NCI-H1092 treated with DMSO at 0.1 percent for 48 hours (cell line): ENCODE measurements at regions not wholly inside any gene's neighbourhood (a gene's known extent, or its start where the extent isn't known, plus 50 kb on each side); places are given as distances from the start of the nearest gene placed in this dataset.
A peak's percentile ranks its signal among the peaks of the same experiment; 100 is the strongest.

ENCODE experiments used
- DNase-seq: peaks from one replicate; lab custom pipeline; 2025; lab: John Stamatoyannopoulos, UW

DNA sequence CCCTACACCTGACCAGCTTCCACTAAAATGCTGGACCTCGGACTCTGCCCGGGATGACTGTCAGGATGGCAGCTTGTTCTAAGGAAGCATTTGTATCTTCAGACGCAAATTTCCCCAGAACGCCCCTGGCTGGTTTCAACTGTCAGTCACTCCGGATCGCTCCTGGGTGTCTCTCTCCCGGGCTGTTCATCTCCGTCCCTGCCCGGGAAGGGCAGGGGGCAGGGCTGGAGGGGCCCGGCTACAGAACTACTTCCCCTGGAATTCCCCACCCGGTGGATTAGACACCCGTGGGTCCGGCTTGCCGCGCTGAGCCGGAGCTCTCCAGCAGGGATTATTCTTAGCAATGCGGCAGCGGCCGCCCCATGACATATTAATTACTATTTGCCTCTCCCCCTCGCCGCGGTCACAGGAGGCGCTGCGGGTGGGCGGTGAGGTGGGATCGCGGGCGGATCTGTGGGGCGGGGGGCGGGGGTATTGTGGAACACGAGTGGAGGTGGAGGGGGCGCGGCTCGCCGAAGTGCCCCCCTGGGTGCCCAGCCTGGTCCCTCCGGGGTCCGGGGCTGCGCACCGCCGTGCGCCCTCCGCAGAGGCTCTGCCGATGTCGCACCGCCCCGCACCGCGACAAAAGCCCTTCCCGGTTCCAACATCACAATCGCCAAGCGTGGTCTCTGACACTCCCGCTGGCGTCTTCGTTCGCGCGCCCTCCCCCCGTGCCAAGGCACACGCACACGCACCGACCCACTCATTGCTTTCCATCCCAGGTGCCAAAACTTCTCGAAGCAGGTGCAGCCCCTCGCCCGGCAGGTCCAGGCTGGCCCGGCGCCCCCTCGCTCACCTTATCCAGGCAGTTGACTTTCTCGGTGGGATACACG lies 276.1 kb upstream of the NEBL start:
- no peak for DNase-seq

DNA sequence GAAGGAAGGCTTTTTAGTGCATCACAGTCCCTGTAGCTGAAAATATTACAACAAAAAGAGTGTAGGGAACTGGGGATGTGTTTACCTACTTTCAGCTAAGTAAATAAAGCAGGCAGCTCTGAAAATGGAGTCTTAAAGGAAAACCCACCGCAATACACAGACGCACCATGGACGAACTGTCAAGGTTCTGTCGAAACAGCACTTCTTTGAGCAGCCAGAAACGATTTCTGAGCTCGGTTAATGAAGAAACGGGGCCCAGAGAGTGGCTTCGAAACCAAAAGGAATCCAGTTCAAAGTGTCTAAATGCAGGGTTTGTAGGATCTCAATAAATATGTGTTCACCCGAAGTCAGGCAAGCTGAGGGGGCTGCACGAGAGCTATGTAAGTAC lies 275.4 kb upstream of the NEBL start:
- DNase-seq = no peak

DNA sequence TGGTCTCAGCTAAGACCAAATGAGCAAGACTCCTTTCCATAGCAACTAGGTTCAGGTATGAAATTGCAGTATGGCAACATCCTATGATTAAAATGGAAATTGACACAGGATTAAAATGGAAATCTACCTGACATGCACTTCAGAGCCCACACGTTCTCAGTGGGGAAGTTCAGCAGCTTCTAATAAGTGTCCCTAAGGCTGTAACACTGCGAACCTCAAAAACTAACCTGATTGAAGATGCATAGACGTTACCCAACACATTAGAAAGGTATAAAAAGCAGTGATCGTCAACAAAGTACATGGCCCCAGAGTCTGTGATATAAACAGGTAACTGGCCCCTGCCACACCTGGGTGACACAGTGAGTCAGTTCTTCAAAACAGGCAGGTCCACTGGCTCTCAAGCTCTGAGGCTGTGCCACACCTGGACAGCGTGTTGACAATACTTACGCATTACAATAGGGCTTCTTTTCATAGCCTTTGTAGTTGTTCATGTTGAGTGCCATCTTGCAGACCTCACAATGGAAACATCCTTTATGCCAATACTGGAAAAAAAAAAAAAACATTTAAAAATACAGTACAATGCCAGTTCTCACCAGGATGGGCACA lies 274.9 kb upstream of the NEBL start:
- peak; percentile 39 for DNase-seq

DNA sequence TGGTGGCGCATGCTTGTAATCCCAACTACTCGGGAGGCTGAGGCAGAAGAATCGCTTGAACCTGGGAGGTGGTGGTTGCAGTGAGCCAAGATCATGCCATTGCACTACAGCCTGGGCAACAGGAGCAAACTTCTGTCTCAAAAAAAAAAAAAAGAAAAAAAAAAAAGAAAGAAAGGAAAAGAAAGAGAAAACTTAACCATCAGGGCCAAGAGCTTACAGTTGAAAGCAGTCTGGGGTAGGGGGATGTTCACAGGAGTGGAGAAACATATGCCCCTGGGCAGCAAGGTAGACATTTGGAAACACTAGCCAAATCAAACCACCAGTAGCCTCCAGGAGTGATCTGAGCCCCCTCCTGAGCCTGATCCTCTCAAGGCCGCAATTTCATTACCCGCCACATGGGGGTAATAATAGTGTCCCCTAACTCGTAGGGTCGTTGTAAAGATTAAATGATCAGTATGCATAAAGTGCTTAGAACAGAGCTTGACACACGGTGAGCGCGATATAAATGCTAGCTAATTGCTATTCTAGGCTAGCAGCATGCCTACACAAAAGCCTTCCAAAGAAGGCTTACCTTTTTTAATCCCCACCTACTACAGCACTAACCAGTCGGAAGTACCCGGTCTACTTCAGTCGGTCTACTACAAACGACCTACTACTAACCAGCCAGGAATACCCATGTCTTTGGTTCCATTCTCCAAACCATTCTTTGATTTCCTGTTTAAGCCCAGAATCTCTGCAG lies 274.3 kb upstream of the NEBL start:
- no peak for DNase-seq

DNA sequence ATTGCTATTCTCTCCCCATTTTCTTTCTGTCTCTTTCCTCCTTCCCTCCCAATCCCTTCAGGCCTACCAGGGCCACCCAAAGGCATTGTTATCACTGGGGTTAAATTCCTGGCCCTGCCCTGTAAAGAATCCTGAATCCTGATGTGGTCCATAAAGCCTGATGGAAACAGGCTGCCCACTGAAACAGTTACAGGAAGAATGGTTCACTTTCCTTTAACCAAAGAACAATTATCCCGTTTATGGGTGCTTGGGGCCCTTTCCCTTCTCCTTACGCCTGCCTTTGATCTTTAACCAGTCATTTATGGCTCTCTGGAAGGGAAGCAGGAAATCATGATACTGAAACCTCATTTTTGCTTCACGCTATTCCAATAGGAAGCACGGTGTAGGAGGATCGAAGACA lies 273.1 kb upstream of the NEBL start:
- no peak for DNase-seq

DNA sequence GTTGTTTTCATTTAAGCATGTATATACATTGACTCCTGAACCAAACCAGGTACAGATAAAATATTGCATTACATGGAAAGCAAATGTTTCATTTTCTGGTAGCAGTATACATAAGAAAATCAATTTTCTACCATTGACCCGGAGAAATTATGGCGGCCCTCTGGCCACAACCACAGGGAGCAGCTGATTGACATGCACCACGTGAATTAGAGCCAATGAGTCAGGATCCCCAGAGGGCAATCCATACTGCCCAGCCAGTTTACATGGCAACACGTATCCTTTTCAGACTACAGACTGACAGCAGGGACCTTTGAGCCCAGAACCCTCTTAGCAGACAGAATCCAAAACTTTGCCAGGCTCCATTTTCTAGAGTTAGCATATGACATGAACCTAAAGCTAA lies 272.2 kb upstream of the NEBL start:
- no peak for DNase-seq

DNA sequence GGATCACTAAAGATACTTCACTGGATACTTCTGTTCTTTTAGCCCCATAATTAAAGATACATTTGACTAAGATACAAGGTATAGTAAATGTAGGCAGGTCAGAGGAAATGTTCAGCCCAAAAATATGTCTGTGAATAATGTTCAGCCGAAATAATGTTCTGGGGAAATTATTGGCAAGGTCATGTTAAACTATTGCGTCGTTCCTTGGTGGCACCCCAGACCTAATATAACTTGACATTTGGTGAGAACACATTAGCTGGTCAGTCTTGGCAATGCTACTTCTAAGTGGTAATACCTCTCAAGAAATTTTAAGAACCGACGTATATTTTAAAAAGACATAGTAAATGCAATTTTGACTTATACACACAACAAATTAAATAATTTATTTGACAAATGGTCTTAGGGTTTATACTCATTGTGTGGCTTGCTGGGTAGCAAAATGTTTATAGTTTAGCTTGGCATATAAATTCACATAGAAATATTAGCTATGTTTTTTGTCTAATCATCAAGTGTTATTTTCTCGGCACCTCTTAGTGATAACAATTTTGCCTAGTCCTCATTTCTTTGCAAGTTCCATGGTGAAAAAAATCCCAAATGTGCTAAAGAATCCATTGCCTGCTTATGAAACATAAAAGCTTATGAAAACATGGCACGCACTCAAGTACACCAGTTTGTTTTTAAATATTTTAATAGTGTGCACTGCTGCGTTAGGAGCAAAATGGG lies 270.3 kb upstream of the NEBL start:
- DNase-seq = no peak

DNA sequence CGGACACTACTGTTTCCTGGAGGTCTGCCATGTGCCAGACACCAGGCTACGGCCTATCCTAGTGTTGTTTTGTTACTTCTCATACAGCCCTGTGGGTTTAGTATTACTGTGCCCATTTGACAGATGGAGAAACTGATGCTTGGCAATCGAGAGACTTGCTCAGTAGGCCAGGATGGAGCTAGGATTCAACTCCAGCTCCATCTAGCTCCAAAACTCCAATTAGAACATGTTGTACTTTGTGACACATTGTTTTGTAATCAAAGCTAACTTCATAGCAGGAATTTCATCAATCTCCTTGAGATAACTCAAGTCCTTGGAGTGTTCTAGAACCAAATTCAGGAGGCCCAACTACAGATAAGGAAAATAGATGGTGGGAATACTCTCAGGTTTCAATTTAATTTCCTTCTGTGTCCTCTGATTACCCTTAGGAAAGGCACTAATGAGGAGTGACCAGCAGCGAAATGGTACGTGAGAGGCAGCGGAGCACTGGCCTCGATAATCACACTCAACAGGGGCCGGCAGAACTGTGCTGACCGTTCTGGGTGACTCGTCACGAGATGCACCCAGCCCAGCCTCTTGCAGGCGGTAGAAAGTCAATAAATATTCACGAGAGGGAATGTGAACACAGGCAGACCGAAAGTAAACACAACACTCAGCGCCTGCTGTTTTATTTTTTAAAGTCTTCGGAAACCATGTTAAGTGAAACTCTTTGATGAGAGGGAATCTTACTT lies 269.6 kb upstream of the NEBL start:
- DNase-seq = no peak

DNA sequence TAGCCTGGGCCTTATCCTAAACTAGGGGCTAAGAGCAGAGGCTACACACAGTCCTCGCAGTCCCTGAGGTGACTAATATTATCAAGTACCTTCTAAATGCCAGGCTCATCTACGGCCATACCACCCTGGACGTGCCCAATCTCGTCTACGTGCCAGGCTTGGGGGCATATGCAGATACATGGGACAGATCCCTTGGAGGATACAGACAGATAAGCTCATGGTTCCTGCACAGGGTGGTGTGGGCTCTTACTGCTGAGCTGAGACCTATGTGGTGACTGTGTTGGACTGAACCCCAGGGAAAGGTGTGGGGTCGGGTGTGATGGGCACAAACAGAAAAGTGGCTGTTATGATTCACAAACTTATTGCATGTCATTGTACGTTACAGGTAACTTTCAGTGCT lies 268.4 kb upstream of the NEBL start:
- DNase-seq = no peak

DNA sequence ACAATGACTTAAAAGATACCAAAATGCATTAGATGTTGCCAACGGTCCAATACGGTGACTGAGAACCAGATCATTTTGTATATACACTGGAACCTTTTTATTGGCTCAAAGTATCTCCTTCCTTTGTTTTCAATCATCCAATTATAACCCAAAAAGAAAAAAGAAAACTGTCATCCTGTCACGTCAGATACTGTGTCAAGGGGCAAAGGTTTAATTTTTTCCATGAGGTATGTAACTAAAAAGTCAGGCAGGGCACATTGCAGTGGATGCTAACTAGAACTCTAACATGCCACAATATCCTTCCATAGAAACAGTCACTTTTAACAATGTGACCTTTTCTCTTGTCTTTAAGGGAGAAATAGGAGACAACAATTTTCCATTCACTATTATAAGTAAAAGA lies 267.6 kb upstream of the NEBL start:
- DNase-seq = no peak

DNA sequence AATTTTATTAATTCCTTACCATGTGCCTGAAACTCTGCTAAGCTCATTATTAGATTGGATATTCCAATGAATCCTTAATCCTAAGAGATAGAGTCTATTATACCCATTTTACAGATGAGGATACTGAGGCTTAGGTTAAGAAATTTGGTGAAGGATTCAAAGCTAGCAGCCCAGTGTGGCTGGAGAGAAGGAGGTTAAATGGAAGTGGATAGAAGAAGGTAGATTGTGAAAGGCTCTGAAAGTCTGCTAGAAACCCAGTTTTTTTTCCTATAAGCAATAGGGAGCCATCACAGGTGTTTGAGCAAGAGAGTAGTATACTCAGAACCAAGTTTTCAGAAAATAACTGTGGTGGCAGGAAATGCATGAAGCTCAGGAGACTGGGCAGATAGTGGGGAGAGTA lies 265.8 kb upstream of the NEBL start:
- no peak for DNase-seq

DNA sequence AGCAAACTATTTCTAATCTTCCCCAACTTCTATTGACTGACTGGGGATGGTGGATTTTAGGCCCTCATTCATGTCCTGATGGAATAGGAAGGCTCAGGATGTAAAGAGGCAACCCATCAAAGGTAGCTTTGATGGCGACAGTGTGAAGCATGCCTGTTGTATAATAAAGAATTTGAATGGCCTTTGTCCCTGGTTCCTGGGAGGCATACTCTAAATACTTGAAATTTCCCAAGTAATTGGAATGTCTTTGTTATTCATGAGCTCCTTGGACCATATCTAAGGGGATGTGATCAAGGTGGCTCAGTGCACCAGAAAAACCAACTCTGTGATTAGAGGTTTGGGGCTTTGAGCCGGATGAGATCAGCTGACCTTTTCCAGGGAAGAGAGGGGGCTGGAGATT lies 264.5 kb upstream of the NEBL start:
- no peak for DNase-seq

DNA sequence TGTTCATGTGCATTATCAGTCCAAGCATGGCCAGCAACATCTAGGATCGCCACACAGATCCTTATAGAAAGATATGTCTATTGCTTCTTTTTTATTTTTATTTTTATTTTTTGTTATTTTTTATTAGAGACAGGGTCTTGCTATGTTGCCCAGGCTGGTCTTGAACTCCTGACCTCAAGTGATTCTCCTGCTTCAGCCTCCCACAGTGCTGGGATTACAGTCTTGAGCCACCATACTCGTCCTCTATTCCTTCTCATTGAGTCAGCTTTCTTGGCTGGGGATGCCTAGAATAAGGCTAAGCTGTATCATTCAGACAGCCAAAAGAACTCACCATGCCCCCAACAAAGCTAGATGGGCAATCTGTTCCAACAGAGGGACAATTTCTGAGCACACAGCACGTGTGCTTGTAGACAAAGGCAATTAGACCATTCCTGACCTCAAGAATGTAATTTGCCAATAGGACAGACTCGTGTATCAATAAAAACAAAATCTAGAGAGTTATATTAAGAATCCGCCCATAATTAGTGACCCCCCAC lies 264.0 kb upstream of the NEBL start:
- no peak for DNase-seq

DNA sequence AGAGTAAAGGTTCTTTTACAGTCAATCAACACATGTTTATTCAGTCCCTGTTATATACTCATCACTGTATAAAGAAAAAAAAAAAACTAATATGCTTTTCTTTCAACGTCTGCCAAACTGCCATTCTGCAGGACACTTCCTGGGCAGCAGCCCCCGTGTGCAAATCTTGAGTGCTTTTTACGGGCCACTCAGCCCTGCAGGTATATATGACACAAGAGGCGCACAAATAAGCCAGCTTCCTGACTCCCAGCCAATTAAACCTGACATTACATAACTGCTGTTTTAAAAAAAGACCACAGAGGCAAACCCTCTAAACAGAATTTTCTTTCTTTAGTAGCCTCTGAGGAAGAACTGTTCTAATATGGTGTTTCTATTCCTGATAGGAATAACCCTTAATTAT lies 263.0 kb upstream of the NEBL start:
- DNase-seq = peak; percentile 81

DNA sequence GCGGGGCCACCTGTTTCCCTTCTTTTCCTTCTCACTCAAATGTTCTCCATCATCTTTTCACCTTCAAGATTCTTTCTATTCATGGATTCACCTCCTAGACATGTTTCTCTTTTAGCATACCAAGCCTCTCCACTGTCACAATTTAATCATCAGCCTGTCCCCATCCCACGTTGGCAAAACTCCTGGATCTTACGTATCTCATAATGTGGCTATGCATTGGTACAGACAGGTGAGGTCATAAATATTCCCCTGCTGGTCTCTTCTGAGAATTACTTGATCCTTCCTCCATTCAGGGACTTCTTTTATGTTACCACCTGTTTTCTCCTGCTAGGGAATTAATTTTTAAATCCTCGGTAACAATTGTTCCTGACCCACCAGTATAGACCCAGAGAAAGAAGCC lies 262.6 kb upstream of the NEBL start:
- DNase-seq = peak; percentile 75

DNA sequence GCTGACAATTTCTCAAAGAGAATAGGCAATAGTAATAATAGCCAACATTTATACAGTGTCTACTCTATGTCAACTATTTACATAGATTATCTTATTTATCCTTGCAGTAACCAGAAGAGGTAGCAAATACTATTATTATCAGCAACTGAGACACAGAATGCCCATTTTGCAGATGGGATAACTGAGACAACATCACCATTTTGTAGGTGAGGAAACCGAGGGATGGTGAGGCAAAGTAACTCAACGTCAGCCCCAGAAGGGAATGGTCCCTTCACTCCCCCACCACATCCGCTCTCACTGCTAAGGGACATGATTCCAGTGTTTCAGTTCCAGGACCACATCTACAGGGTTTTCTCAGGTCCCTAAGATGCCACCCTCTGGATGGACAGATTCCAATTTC lies 261.2 kb upstream of the NEBL start:
- DNase-seq = no peak

DNA sequence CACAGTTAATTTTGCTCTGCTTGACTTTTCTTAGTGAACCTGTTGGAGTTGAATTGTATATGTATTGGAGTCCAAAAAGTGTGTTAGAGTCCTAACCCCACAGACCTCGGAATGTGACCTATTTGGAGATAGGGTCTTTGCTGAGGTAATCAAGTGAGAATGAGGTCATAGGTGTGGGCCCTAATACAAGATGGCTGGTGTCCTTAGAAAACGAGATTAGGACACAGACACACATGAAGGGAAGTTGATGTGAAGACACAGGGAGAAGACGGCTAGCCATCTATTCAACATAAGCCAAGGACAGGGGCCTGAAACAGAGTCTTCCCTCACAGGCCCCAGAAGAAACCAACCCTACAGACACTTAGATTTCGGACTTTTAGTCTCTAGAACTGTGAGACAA lies 260.6 kb upstream of the NEBL start:
- DNase-seq = no peak

DNA sequence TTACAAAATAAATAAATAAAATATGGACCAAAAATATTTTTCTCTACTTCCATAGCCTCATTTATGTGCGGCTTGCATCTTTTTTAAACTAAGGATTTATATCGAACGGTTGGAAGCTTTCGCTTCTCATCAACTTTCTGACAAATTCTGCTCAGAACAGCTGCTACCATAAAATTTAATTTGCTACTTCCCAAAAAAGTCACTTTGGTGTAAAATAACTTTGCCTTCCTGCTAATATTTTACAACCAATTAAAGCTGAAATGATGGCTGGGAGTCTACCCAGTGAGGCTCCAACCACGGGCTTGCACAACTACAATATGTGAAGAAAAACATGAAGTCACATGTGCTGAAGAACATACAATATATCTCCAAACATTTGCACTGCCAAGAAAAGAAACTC lies 253.1 kb upstream of the NEBL start:
- DNase-seq = no peak

DNA sequence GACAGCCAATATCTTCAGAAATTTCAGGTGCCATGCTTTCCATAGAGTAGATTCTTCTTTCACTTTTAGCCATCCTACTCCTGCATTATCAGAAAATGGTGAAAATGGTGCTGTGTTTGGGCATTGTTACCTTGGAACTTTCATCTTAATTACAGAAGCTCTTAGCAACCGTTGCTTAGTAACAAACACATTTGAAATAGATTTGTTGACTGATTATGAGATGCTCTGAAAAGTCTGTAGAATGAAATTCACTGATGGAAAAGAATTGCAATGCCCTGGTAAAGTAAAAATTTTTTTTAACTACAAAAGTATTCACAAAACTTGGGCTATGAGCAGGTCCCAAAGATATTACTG lies 249.3 kb upstream of the NEBL start:
- no peak for DNase-seq

DNA sequence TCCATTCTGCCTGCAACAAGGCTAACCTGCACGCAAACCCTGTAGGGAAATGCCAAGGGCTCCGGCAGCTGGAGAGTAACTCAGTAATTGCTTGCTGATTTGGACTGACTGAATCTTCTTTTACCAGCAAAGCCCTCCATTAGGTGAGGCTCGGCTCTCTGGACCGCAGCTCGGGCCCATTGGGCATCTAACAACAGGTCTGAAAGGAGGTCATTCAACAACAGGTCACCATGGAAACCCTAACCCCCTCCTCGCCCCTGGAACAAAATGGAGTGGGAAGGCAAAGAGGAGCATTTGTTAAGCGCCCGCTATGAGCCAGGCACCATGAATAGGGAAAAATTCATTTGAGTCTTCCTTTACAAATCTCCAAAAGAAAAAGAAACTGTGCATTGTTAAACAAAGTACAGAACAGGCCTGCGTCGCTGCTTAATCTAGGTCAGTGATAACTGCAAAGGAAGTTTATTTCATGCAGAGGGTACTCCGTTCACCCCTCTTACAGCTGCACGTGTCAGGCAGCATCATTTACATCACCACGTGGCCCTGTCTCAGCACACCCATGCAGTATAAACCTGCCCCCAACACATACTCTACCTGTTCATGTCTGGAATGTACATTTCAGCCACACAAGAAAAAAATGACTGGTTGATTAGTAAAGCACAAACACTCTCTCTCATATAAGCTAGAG lies 248.8 kb upstream of the NEBL start:
- no peak for DNase-seq

DNA sequence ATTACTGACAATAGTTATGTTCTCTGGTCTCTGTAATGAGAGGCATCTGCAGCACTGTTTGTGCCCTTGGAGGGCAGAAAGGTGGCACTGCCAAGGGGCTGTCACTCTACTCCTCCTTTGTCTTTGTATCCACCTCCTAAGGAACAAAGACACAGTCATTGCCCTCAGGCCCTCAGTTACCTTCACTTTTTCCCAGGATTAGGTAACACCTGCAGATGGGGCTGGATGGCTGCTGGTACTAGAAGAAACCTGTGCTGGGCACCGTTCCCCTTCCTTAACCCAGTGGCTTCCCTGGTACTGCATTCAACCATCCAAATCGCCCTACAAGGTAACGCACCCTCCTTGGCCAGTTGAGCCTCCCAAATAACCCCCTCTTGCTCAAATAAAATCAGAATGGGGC lies 246.9 kb upstream of the NEBL start:
- DNase-seq = no peak
